IMR-90 (cell line): ENCODE measurements at regions not wholly inside any gene's neighbourhood (a gene's known extent, or its start where the extent isn't known, plus 50 kb on each side); places are given as distances from the start of the nearest gene placed in this dataset.

Experiments used
- ATAC-seq: fragments of 200-7000 bp; cut with Tn5 transposase; 2 replicates; pipeline ENCODE4 v1.9.1; 2020; ENCODE audit warnings: low read depth, mild to moderate bottlenecking, moderate library complexity
- BruUV-seq: library from RNA; stranded (reverse); fragments of 400-500 nt; replicated peaks from 2 replicates; lab custom pipeline; 2021; lab: Mats Ljungman, UMichigan
- CTCF ChIA-PET: fragments of 300-600 bp; formaldehyde crosslinking; extraction: SDS; loops from one replicate; lab custom pipeline; 2021; ENCODE audit warnings: antibody characterized with exemption; lab: Yijun Ruan, JAX
- POLR2A ChIA-PET: fragments of 300-600 bp; sonication (Branson Sonifier 250); formaldehyde crosslinking; loops from one replicate; lab custom pipeline; 2022; ENCODE audit warnings: antibody characterized with exemption; ENCODE audit not compliant: unreplicated experiment; lab: Charles Lee
- DNase-seq: peaks from one replicate; pipeline ENCODE4 v3.0.0; 2013
- H2AFZ ChIP-seq: replicated peaks from 2 replicates; pipeline ENCODE3; 2013; ENCODE audit warnings: low read length, mild to moderate bottlenecking; ENCODE audit not compliant: poor library complexity
- H2AK5ac ChIP-seq: 2 replicates; pipeline ENCODE4 v1.6.1; 2013; ENCODE audit warnings: low read depth, low read length, inconsistent platforms
- H2AK9ac ChIP-seq: replicated peaks from 2 replicates; pipeline ENCODE3; 2013; ENCODE audit warnings: mild to moderate bottlenecking, low read depth, low read length, moderate library complexity; ENCODE audit not compliant: poor library complexity
- H2BK120ac ChIP-seq: 2 replicates; pipeline ENCODE4 v1.6.1; 2013; ENCODE audit warnings: low read depth, low read length, inconsistent platforms
- H2BK15ac ChIP-seq: 3 replicates; pipeline ENCODE4 v1.6.1; 2013; ENCODE audit warnings: low read depth, low read length, inconsistent platforms
- H2BK20ac ChIP-seq: 2 replicates; pipeline ENCODE4 v1.6.1; 2013; ENCODE audit warnings: low read depth, mild to moderate bottlenecking, inconsistent platforms, low read length, moderate library complexity
- H2BK5ac ChIP-seq: 2 replicates; pipeline ENCODE4 v1.6.1; 2013; ENCODE audit warnings: mild to moderate bottlenecking, low read depth, low read length, inconsistent platforms; ENCODE audit not compliant: poor library complexity, severe bottlenecking
- H3K14ac ChIP-seq: replicated peaks from 2 replicates; pipeline ENCODE4 v1.6.1; 2013; ENCODE audit warnings: low read depth, low read length, inconsistent platforms
- H3K18ac ChIP-seq: 2 replicates; pipeline ENCODE4 v1.6.1; 2013; ENCODE audit warnings: low read depth, low read length, control low read depth
- H3K23ac ChIP-seq: 2 replicates; pipeline ENCODE4 v1.6.1; 2013; ENCODE audit warnings: low read depth, low read length, inconsistent platforms
- H3K27ac ChIP-seq: 2 replicates; pipeline ENCODE4 v1.5.1; 2013; ENCODE audit warnings: mild to moderate bottlenecking, control low read depth, low read length; ENCODE audit not compliant: insufficient read depth
- H3K27me3 ChIP-seq: 2 replicates; pipeline ENCODE4 v1.6.1; 2013; ENCODE audit warnings: low read length; ENCODE audit not compliant: control insufficient read depth, insufficient read depth
- H3K36me3 ChIP-seq: 2 replicates; pipeline ENCODE4 v1.6.1; 2013; ENCODE audit warnings: low read length, mixed read lengths; ENCODE audit not compliant: control insufficient read depth, insufficient read depth
- H3K4ac ChIP-seq: 2 replicates; pipeline ENCODE4 v1.6.1; 2013; ENCODE audit warnings: low read depth, low read length, inconsistent platforms
- H3K4me1 ChIP-seq: 2 replicates; pipeline ENCODE4 v1.6.1; 2013; ENCODE audit warnings: low read length, mixed read lengths; ENCODE audit not compliant: control insufficient read depth, insufficient read depth
- H3K4me2 ChIP-seq: 2 replicates; pipeline ENCODE4 v1.6.1; 2013; ENCODE audit warnings: low read depth, mild to moderate bottlenecking, control low read depth, low read length, moderate library complexity
- H3K4me3 ChIP-seq: 2 replicates; pipeline ENCODE4 v1.5.1; 2013; ENCODE audit warnings: low read depth, mild to moderate bottlenecking, control low read depth, low read length, moderate library complexity; ENCODE audit not compliant: insufficient read depth
- H3K56ac ChIP-seq: 2 replicates; pipeline ENCODE4 v1.6.1; 2013; ENCODE audit warnings: low read length, inconsistent platforms; ENCODE audit not compliant: insufficient read depth; ENCODE audit errors: extremely low read depth
- H3K79me1 ChIP-seq, 2 experiments: 2 replicates each; pipeline ENCODE4 v1.6.1; 2013; ENCODE audit warnings: low read length in 2 of 2, inconsistent platforms in 1 of 2, low read depth in 1 of 2
- H3K9ac ChIP-seq: 2 replicates; pipeline ENCODE4 v1.6.1; 2013; ENCODE audit warnings: low read depth, low read length, control low read depth
- H3K9me1 ChIP-seq: 2 replicates; pipeline ENCODE4 v1.6.1; 2013; ENCODE audit warnings: low read length, inconsistent platforms; ENCODE audit not compliant: insufficient read depth
- H3K9me3 ChIP-seq: 2 replicates; pipeline ENCODE4 v1.6.1; 2013; ENCODE audit warnings: low read length; ENCODE audit not compliant: control insufficient read depth, insufficient read depth
- H4K20me1 ChIP-seq: 2 replicates; pipeline ENCODE4 v1.6.1; 2013; ENCODE audit warnings: low read length, inconsistent platforms; ENCODE audit not compliant: insufficient read depth
- H4K5ac ChIP-seq: 2 replicates; pipeline ENCODE4 v1.6.1; 2013; ENCODE audit warnings: mild to moderate bottlenecking, low read depth, low read length, control low read depth
- H4K8ac ChIP-seq, 2 experiments: 2 replicates each; pipeline ENCODE4 v1.6.1; 2013; ENCODE audit warnings: low read depth in 2 of 2, low read length in 2 of 2, control low read depth in 1 of 2, inconsistent platforms in 1 of 2
- H4K91ac ChIP-seq: 2 replicates; pipeline ENCODE4 v1.6.1; 2013; ENCODE audit warnings: low read depth, low read length, inconsistent platforms; ENCODE audit not compliant: insufficient read depth
- BHLHE40 ChIP-seq: fragments of 150-350 bp; IDR thresholded peaks from 2 replicates; pipeline ENCODE4 v1.6.1; 2016; ENCODE audit warnings: mild to moderate bottlenecking, low read depth, low read length
- CHD1 ChIP-seq: IDR thresholded peaks from 2 replicates; pipeline ENCODE4 v1.6.1; 2012; ENCODE audit warnings: low read depth, low read length, improper control_type of control experiment
- FOS ChIP-seq: fragments of 150-350 bp; IDR thresholded peaks from 2 replicates; pipeline ENCODE4 v1.6.1; 2016; ENCODE audit warnings: low read depth, low read length
- MAFK ChIP-seq: IDR thresholded peaks from 2 replicates; pipeline ENCODE4 v1.6.1; 2012; ENCODE audit warnings: low read depth, low read length, improper control_type of control experiment
- MXI1 ChIP-seq: IDR thresholded peaks from 2 replicates; pipeline ENCODE4 v1.6.1; 2012; ENCODE audit warnings: low read depth, mild to moderate bottlenecking, low read length, moderate library complexity, borderline replicate concordance
- NFE2L2 ChIP-seq: fragments of 150-350 bp; IDR thresholded peaks from 2 replicates; pipeline ENCODE4 v1.6.1; 2016; ENCODE audit warnings: low read depth, mild to moderate bottlenecking, low read length
- RAD21 ChIP-seq: IDR thresholded peaks from 2 replicates; pipeline ENCODE4 v1.6.1; 2012; ENCODE audit warnings: low read length, improper control_type of control experiment
- RCOR1 ChIP-seq: IDR thresholded peaks from 2 replicates; pipeline ENCODE4 v1.6.1; 2012; ENCODE audit warnings: mild to moderate bottlenecking, low read length, improper control_type of control experiment; ENCODE audit not compliant: insufficient replicate concordance
- RFX5 ChIP-seq: IDR thresholded peaks from 2 replicates; pipeline ENCODE4 v1.8.0; 2012; ENCODE audit warnings: low read depth, mild to moderate bottlenecking, low read length, moderate library complexity
- SMC3 ChIP-seq: fragments of 150-350 bp; IDR thresholded peaks from 2 replicates; pipeline ENCODE4 v1.6.1; 2016; ENCODE audit warnings: low read depth, mild to moderate bottlenecking, antibody characterized with exemption, low read length, moderate library complexity
- WGBS, 2 experiments: methylation state at CpG; one replicate each; pipeline versions ENCODE4 v1.1.5 to v1.1.7; 2013; ENCODE audit warnings: missing lambda C conversion rate in 2 of 2; ENCODE audit not compliant: insufficient read length in 1 of 2; ENCODE audit errors: extremely low coverage in 2 of 2; 5-methylcytosine and 5-hydroxymethylcytosine counted together
- dilution Hi-C: fragments of 300-500 bp; cut with HindIII; formaldehyde crosslinking; loops from one replicate; pipeline ENCODE4 v1.14.3; 2018; ENCODE audit warnings: low sequenced_read_pairs; ENCODE audit not compliant: unreplicated experiment
- in situ Hi-C: fragments of 300-500 bp; cut with MboI; formaldehyde crosslinking; loops from 3 replicates; pipeline ENCODE4 v1.14.3; 2019; ENCODE audit warnings: low sequenced_read_pairs, inconsistent platforms, mixed read lengths
- intact Hi-C: fragments of 100-400 bp; cut with micrococcal nuclease; formaldehyde crosslinking; loops from 2 replicates; pipeline ENCODE4 v1.10.0; 2022
- TF ChIP-seq, protein P1 (sequence below): fragments of 150-350 bp; IDR thresholded peaks from 2 replicates; pipeline ENCODE4 v1.6.1; 2017; ENCODE audit warnings: mild to moderate bottlenecking, antibody characterized with exemption, low read length, low read depth
- TF ChIP-seq, protein P2 (sequence below): fragments of 150-350 bp; IDR thresholded peaks from 2 replicates; pipeline ENCODE4 v1.6.1; 2016; ENCODE audit warnings: low read depth, mild to moderate bottlenecking, low read length, moderate library complexity, borderline replicate concordance

DNA sequence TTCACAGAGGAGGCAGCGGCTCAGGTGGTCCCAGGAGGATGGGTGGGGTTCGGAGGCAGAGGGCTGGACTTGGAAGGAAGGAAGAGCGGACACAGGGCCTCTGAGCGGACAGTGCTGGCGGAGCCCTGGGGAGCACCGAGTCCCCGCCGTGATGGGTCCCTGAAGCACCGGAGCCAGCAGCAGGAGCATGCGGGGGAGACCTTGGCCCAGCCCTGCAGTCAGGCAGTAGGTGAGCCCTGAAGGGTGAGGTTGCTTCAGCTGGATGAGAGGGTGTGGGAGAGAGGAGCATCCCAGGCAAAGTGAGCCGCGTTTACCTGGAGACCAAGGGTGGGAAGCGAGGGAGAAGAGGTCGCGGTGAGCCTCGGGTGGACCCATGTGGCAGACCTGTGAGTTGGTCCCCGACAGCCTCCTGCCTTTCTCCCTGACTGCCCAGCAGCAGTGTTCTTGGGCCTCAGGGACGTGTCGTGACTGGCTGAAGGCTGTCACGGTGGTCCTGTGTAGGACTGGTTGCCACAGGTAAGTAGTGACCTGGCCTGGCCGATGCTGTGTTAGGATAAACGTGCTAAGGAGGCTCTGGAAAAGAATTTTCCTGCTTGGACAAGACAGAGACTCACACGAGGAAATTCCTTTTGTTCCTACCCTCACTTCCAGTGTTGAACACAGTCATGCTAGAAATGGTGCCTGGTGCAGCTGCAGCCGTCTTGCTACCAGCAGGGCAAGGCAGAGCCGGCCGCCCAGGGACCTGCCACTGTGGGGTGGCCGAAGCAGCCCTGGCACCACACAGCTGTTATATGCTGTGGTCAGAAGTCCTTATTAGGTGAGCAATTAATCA, 73.0 kb downstream of the RRM2 start:
- no peak overlapping the region for H4K91ac ChIP-seq
- H4K20me1 ChIP-seq = 0 out of 2 replicates have a peak, but pooled peaks cover 3% of the 10 kb centered on the region
- H2BK15ac ChIP-seq = no peak overlapping the region
- POLR2A ChIA-PET = no interaction called here
- intact Hi-C loops (no loop called here), in situ Hi-C loops (no loop called here), dilution Hi-C loops (no loop called here)
- no peak overlapping the region for H4K5ac ChIP-seq
- H2BK120ac ChIP-seq = no peak overlapping the region
- WGBS, 2 experiments = 97% methylated on average over 12 of the region's 27 CpGs; no CpG with 5 or more reads in 1 of the 2 experiments
- H3K18ac ChIP-seq = no peak overlapping the region
- H3K4me3 ChIP-seq = no peak overlapping the region
- no peak for DNase-seq
- H3K4ac ChIP-seq = no peak overlapping the region
- no peak overlapping the region for H3K23ac ChIP-seq
- no peak overlapping the region for H2BK20ac ChIP-seq
- peak overlapping the region; percentile 56; the same call in 1 of the 2 replicates for H2AK5ac ChIP-seq
- no peak for TF ChIP-seq RCOR1
- no peak for TF ChIP-seq BHLHE40
- TF ChIP-seq RAD21 = no peak
- TF ChIP-seq, protein P1, sequence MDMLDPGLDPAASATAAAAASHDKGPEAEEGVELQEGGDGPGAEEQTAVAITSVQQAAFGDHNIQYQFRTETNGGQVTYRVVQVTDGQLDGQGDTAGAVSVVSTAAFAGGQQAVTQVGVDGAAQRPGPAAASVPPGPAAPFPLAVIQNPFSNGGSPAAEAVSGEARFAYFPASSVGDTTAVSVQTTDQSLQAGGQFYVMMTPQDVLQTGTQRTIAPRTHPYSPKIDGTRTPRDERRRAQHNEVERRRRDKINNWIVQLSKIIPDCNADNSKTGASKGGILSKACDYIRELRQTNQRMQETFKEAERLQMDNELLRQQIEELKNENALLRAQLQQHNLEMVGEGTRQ = no peak
- TF ChIP-seq, protein P2, sequence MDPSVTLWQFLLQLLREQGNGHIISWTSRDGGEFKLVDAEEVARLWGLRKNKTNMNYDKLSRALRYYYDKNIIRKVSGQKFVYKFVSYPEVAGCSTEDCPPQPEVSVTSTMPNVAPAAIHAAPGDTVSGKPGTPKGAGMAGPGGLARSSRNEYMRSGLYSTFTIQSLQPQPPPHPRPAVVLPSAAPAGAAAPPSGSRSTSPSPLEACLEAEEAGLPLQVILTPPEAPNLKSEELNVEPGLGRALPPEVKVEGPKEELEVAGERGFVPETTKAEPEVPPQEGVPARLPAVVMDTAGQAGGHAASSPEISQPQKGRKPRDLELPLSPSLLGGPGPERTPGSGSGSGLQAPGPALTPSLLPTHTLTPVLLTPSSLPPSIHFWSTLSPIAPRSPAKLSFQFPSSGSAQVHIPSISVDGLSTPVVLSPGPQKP = no peak
- TF ChIP-seq MAFK = no peak
- no peak for TF ChIP-seq NFE2L2
- no peak for TF ChIP-seq FOS
- no peak for TF ChIP-seq MXI1
- TF ChIP-seq SMC3 = no peak
- no peak for TF ChIP-seq CHD1
- no peak for TF ChIP-seq RFX5
- H3K9me1 ChIP-seq = 0 out of 2 replicates have a peak, but pooled peaks cover 9% of the 10 kb centered on the region
- no peak overlapping the region for H4K8ac ChIP-seq
- peaks cover 14% of the 10 kb centered on the region for H3K4me1 ChIP-seq
- H3K36me3 ChIP-seq = no peaks in the 10 kb centered on the region
- no TSS peak for BruUV-seq
- H3K14ac ChIP-seq = no peak overlapping the region
- H2AK9ac ChIP-seq = no peak overlapping the region
- ATAC-seq = no peak
- no peaks in the 10 kb centered on the region for H3K27me3 ChIP-seq
- no peaks in the 10 kb centered on the region for H3K9me3 ChIP-seq
- no peak overlapping the region for H2AFZ ChIP-seq
- H2BK5ac ChIP-seq = no peak overlapping the region
- no peaks in the 10 kb centered on the region for H3K79me1 ChIP-seq
- H3K9ac ChIP-seq = no peak overlapping the region
- no peak overlapping the region for H3K56ac ChIP-seq
- H3K27ac ChIP-seq = no peak overlapping the region
- CTCF ChIA-PET = no interaction called here
- H3K4me2 ChIP-seq = no peak overlapping the region
